ENCODE measurements at regions not wholly inside any gene's neighbourhood (a gene's known extent, or its start where the extent isn't known, plus 50 kb on each side); places are given as distances from the start of the nearest gene placed in this dataset.

- Histone ChIP-seq H3K36me3 (ENCODE audit: control insufficient read depth, insufficient read depth, low read length) (no peaks in the 10 kb centered on the region), H3K27ac (no peak overlapping the region), H3K79me2 (no peaks in the 10 kb centered on the region), H3K4me3 (ENCODE audit: low read depth, low read length) (no peak overlapping the region), H3K4me2 (ENCODE audit: low read length) (no peak overlapping the region), H3K4me1 (no peaks in the 10 kb centered on the region), H3K9me3 (ENCODE audit: control insufficient read depth, low read length) (no peaks in the 10 kb centered on the region), H3K9ac (no peak overlapping the region), H2AFZ (no peak overlapping the region), H3K27me3 (ENCODE audit: control insufficient read depth, insufficient read depth, low read length) (no peaks in the 10 kb centered on the region)
- TF ChIP-seq CTCF (IDR thresholded peaks at IDR 0.05) = no peak
Measured at GRCh38 chr3:107124885-107125284, 252.4 kb upstream of the CCDC54 start.

DNA sequence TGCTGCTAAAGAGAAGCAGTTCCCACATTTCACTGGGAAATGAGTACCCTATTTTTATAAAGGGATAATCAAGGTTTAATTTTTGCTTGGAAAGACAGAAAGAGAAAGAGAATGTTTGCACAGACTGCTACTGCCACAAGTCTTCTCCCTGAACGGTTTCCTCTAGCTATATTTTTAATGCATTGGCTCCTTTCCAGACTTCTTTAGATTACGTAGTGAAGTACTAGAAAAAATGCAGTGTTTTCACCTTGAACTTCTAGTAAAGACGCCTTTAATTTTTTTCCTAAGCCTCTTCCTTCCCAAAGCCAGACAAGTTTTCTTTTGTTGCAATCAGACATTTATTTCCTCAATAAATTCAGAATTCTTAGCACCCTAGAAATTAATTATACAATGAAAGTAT, 248.3 kb upstream of the CCDC54 start:
- Histone ChIP-seq H3K27me3 (ENCODE audit: control insufficient read depth, insufficient read depth, low read length) (no peaks in the 10 kb centered on the region), H3K9me3 (ENCODE audit: control insufficient read depth, low read length) (no peaks in the 10 kb centered on the region), H3K79me2 (no peaks in the 10 kb centered on the region), H3K4me1 (no peaks in the 10 kb centered on the region), H3K4me2 (ENCODE audit: low read length) (no peak overlapping the region), H3K9ac (no peak overlapping the region), H3K4me3 (ENCODE audit: low read depth, low read length) (no peak overlapping the region), H3K27ac (no peak overlapping the region), H3K36me3 (ENCODE audit: control insufficient read depth, insufficient read depth, low read length) (no peaks in the 10 kb centered on the region), H2AFZ (no peak overlapping the region)
- no peak for TF ChIP-seq CTCF (IDR thresholded peaks at IDR 0.05)

GRCh38 chr3:107130089-107130700, 247.0 kb upstream of the CCDC54 start:
- Histone ChIP-seq H3K79me2 (no peaks in the 10 kb centered on the region), H3K9ac (no peak overlapping the region), H3K9me3 (ENCODE audit: control insufficient read depth, low read length) (no peaks in the 10 kb centered on the region), H3K4me1 (no peaks in the 10 kb centered on the region), H2AFZ (no peak overlapping the region), H3K4me2 (ENCODE audit: low read length) (no peak overlapping the region), H3K4me3 (ENCODE audit: low read depth, low read length) (no peak overlapping the region), H3K36me3 (ENCODE audit: control insufficient read depth, insufficient read depth, low read length) (no peaks in the 10 kb centered on the region), H3K27ac (no peak overlapping the region), H3K27me3 (ENCODE audit: control insufficient read depth, insufficient read depth, low read length) (no peaks in the 10 kb centered on the region)
- no peak for TF ChIP-seq CTCF (IDR thresholded peaks at IDR 0.05)

- H3K36me3 ChIP-seq (ENCODE audit: control insufficient read depth, insufficient read depth, low read length) = no peaks in the 10 kb centered on the region
- no peak for TF ChIP-seq CTCF (IDR thresholded peaks at IDR 0.05)
- no peak overlapping the region for H3K4me3 ChIP-seq (ENCODE audit: low read depth, low read length)
- no peak overlapping the region for H3K27ac ChIP-seq
- no peaks in the 10 kb centered on the region for H3K79me2 ChIP-seq
- no peaks in the 10 kb centered on the region for H3K9me3 ChIP-seq (ENCODE audit: control insufficient read depth, low read length)
- no peak overlapping the region for H3K9ac ChIP-seq
- no peak overlapping the region for H2AFZ ChIP-seq
- H3K4me2 ChIP-seq (ENCODE audit: low read length) = no peak overlapping the region
- H3K27me3 ChIP-seq (ENCODE audit: control insufficient read depth, insufficient read depth, low read length) = no peaks in the 10 kb centered on the region
- H3K4me1 ChIP-seq = peaks cover 5% of the 10 kb centered on the region
Measured at GRCh38 chr3:107132674-107133073, 244.6 kb upstream of the CCDC54 start.

- Histone ChIP-seq H3K4me1 (peaks cover 5% of the 10 kb centered on the region), H3K4me3 (ENCODE audit: low read depth, low read length) (no peak overlapping the region), H3K4me2 (ENCODE audit: low read length) (no peak overlapping the region), H3K27ac (no peak overlapping the region), H3K27me3 (ENCODE audit: control insufficient read depth, insufficient read depth, low read length) (no peaks in the 10 kb centered on the region), H2AFZ (no peak overlapping the region), H3K9ac (no peak overlapping the region), H3K79me2 (no peaks in the 10 kb centered on the region), H3K9me3 (ENCODE audit: control insufficient read depth, low read length) (no peaks in the 10 kb centered on the region), H3K36me3 (ENCODE audit: control insufficient read depth, insufficient read depth, low read length) (no peaks in the 10 kb centered on the region)
- no peak for TF ChIP-seq CTCF (IDR thresholded peaks at IDR 0.05)
Measured at GRCh38 chr3:107133891-107134290, 243.3 kb upstream of the CCDC54 start.

Measured in parathyroid adenoma (tissue), 2 donors.